NOMO-1 treated with DMSO at 0.1 percent for 48 hours (cell line): ENCODE measurements at regions not wholly inside any gene's neighbourhood (a gene's known extent, or its start where the extent isn't known, plus 50 kb on each side); places are given as distances from the start of the nearest gene placed in this dataset.
"Not testable (repeated sequence)": the region's sequence is repeated elsewhere in the genome, so short reads cannot be mapped to it uniquely, and the experiment has no call there.

Experiments
- DNase-seq: peaks from one replicate; lab custom pipeline; 2025; ENCODE audit not compliant: unreplicated experiment; lab: John Stamatoyannopoulos, UW

GRCh38 chr6:54559136-54559535 is 250.9 kb downstream of the TINAG start:
- no peak for DNase-seq

- DNase-seq, result not testable (repeated sequence)
These were observed 255.9 kb downstream of the TINAG start for GRCh38 chr6:54564188-54564587.

- no peak for DNase-seq
These were observed 266.4 kb downstream of the TINAG start for GRCh38 chr6:54574671-54575070.

- DNase-seq, result no peak
These were observed 268.3 kb upstream of the FAM83B start for GRCh38 chr6:54578261-54578660.

- DNase-seq, result no peak
These were observed 267.6 kb upstream of the FAM83B start for GRCh38 chr6:54579011-54579410.

- no peak for DNase-seq
These were observed 260.3 kb upstream of the FAM83B start for GRCh38 chr6:54586251-54586650.

GRCh38 chr6:54587277-54587676 is 259.3 kb upstream of the FAM83B start:
- DNase-seq, result no peak

- DNase-seq, result no peak
These were observed 258.4 kb upstream of the FAM83B start for GRCh38 chr6:54588176-54588575.

- DNase-seq, result no peak
These were observed 250.7 kb upstream of the FAM83B start for GRCh38 chr6:54595844-54596243.

- DNase-seq, result no peak
These were observed 247.7 kb upstream of the FAM83B start for GRCh38 chr6:54598787-54599313.

GRCh38 chr6:54601600-54602300 is 244.8 kb upstream of the FAM83B start:
- DNase-seq, result no peak

- no peak for DNase-seq
These were observed 244.0 kb upstream of the FAM83B start for GRCh38 chr6:54602591-54602990.

- DNase-seq, result no peak
These were observed 236.6 kb upstream of the FAM83B start for GRCh38 chr6:54609981-54610380.

- no peak for DNase-seq
These were observed 233.0 kb upstream of the FAM83B start for GRCh38 chr6:54613596-54613995.

- DNase-seq, result no peak
These were observed 231.9 kb upstream of the FAM83B start for GRCh38 chr6:54614499-54615195.

GRCh38 chr6:54617730-54618129 is 228.8 kb upstream of the FAM83B start:
- no peak for DNase-seq

GRCh38 chr6:54618572-54618971 is 228.0 kb upstream of the FAM83B start:
- no peak for DNase-seq

- no peak for DNase-seq
These were observed 227.5 kb upstream of the FAM83B start for GRCh38 chr6:54619102-54619501.

- DNase-seq, result no peak
These were observed 225.3 kb upstream of the FAM83B start for GRCh38 chr6:54621285-54621684.

- DNase-seq, result no peak
These were observed 222.4 kb upstream of the FAM83B start for GRCh38 chr6:54624216-54624615.

- DNase-seq, result no peak
These were observed 221.8 kb upstream of the FAM83B start for GRCh38 chr6:54624779-54625178.

- no peak for DNase-seq
These were observed 217.4 kb upstream of the FAM83B start for GRCh38 chr6:54629131-54629530.
